Caco-2 (cell line): ENCODE measurements at regions not wholly inside any gene's neighbourhood (a gene's known extent, or its start where the extent isn't known, plus 50 kb on each side); places are given as distances from the start of the nearest gene placed in this dataset.

Source experiments
- BruUV-seq: library from RNA; stranded (reverse); fragments of 400-500 nt; replicated peaks from 2 replicates; lab custom pipeline; 2021; lab: Mats Ljungman, UMichigan
- CTCF ChIA-PET: fragments of 300-600 bp; sonication (Branson Sonifier 250); formaldehyde crosslinking; loops from one replicate; lab custom pipeline; 2022; ENCODE audit warnings: antibody characterized with exemption; lab: Charles Lee
- POLR2A ChIA-PET: fragments of 300-600 bp; sonication (Branson Sonifier 250); formaldehyde crosslinking; loops from one replicate; lab custom pipeline; 2022; ENCODE audit warnings: antibody characterized with exemption; lab: Charles Lee
- DNase-seq, 2 experiments: peaks; one replicate each; pipeline versions ENCODE4 v3.0.0 to v3.0.0-alpha.2; 2020 to 2022
- H3K27me3 ChIP-seq: replicated peaks from 2 replicates; pipeline ENCODE4 v1.6.0; 2011; ENCODE audit warnings: low read length; ENCODE audit not compliant: control insufficient read depth, insufficient read depth
- H3K36me3 ChIP-seq: 2 replicates; pipeline ENCODE4 v1.5.1; 2011; ENCODE audit warnings: low read length; ENCODE audit not compliant: control insufficient read depth, insufficient read depth
- H3K4me1 ChIP-seq: fragments of 250-450 bp; sonication (Bioruptor Pico); 2 replicates; pipeline ENCODE4 v1.5.1; 2020; ENCODE audit warnings: mild to moderate bottlenecking
- H3K4me3 ChIP-seq: 2 replicates; pipeline ENCODE4 v1.5.1; 2011; ENCODE audit warnings: low read depth, mild to moderate bottlenecking, control low read depth, low read length
- H3K9me3 ChIP-seq: fragments of 250-450 bp; sonication (Bioruptor Pico); 2 replicates; pipeline ENCODE4 v1.5.1; 2020; ENCODE audit warnings: mild to moderate bottlenecking, moderate library complexity
- H3K27ac Mint-ChIP-seq: one replicate; pipeline ENCODE4 v1.8.0; 2022; ENCODE audit warnings: mixed read lengths; ENCODE audit not compliant: unreplicated experiment
- H3K27me3 Mint-ChIP-seq: one replicate; pipeline ENCODE4 v1.8.0; 2022; ENCODE audit warnings: mixed read lengths; ENCODE audit not compliant: insufficient read depth, unreplicated experiment
- H3K36me3 Mint-ChIP-seq: one replicate; pipeline ENCODE4 v1.8.0; 2022; ENCODE audit warnings: mild to moderate bottlenecking, mixed read lengths; ENCODE audit not compliant: insufficient read depth, unreplicated experiment
- H3K4me1 Mint-ChIP-seq: one replicate; pipeline ENCODE4 v1.8.0; 2022; ENCODE audit warnings: low read depth, mixed read lengths; ENCODE audit not compliant: unreplicated experiment
- H3K4me3 Mint-ChIP-seq: one replicate; pipeline ENCODE4 v1.8.0; 2022; ENCODE audit warnings: mild to moderate bottlenecking, moderate library complexity, mixed read lengths; ENCODE audit not compliant: unreplicated experiment
- H3K9me3 Mint-ChIP-seq: one replicate; pipeline ENCODE4 v1.8.0; 2022; ENCODE audit warnings: mixed read lengths; ENCODE audit not compliant: unreplicated experiment
- CTCF ChIP-seq, 2 experiments: fragments of 200-600 bp in 1 of 2; IDR thresholded peaks; 1 replicate in 1 of 2; 2 replicates in 1 of 2; pipeline versions ENCODE4 v1.5.1 to v1.8.0; 2011 to 2022; ENCODE audit warnings: antibody characterized with exemption in 1 of 2, control low read depth in 1 of 2, inconsistent platforms in 1 of 2, low read depth in 1 of 2, low read length in 1 of 2, mild to moderate bottlenecking in 1 of 2, moderate library complexity in 1 of 2; ENCODE audit not compliant: insufficient read depth in 1 of 2, severe bottlenecking in 1 of 2, unreplicated experiment in 1 of 2
- intact Hi-C: fragments of 100-400 bp; cut with micrococcal nuclease; formaldehyde crosslinking; loops from one replicate; pipeline ENCODE4 v1.10.0; 2022; ENCODE audit not compliant: unreplicated experiment

- Mint-ChIP-seq H3K4me1 (peaks cover 2% of the 10 kb centered on the region), H3K4me3 (no peak overlapping the region), H3K9me3 (peaks cover 3% of the 10 kb centered on the region), H3K27ac (no peak overlapping the region), H3K27me3 (no peaks in the 10 kb centered on the region), H3K36me3 (no peaks in the 10 kb centered on the region)
- TF ChIP-seq CTCF (IDR thresholded peaks at IDR 0.05; ENCODE audit: insufficient read depth in 1 of 2, low read depth in 1 of 2, low read length in 1 of 2, severe bottlenecking in 1 of 2, unreplicated experiment in 1 of 2) = no peak
- DNase-seq = no peak
- Histone ChIP-seq H3K36me3 (no peaks in the 10 kb centered on the region), H3K4me1 (no peaks in the 10 kb centered on the region), H3K4me3 (no peak overlapping the region), H3K9me3 (no peaks in the 10 kb centered on the region), H3K27me3 (no peaks in the 10 kb centered on the region)
- intact Hi-C loops = no loop called here
- POLR2A ChIA-PET = no interaction called here
- BruUV-seq = no TSS peak
- CTCF ChIA-PET = no interaction called here
Measured at GRCh38 chr4:123701131-123701575, 304.6 kb downstream of the SPRY1 start.

- Mint-ChIP-seq H3K4me1 (peaks cover 8% of the 10 kb centered on the region), H3K27me3 (no peaks in the 10 kb centered on the region), H3K9me3 (no peaks in the 10 kb centered on the region), H3K27ac (no peak overlapping the region), H3K4me3 (no peak overlapping the region), H3K36me3 (no peaks in the 10 kb centered on the region)
- BruUV-seq = no TSS peak
- DNase-seq = no peak
- Histone ChIP-seq H3K4me3 (no peak overlapping the region), H3K4me1 (0 out of 2 replicates have a peak, but pooled peaks cover 5% of the 10 kb centered on the region), H3K36me3 (no peaks in the 10 kb centered on the region), H3K9me3 (no peaks in the 10 kb centered on the region), H3K27me3 (no peaks in the 10 kb centered on the region)
- intact Hi-C loops = no loop called here
- POLR2A ChIA-PET = no interaction called here
- no peak for TF ChIP-seq CTCF (IDR thresholded peaks at IDR 0.05; ENCODE audit: insufficient read depth in 1 of 2, low read depth in 1 of 2, low read length in 1 of 2, severe bottlenecking in 1 of 2, unreplicated experiment in 1 of 2)
- CTCF ChIA-PET = no interaction called here
Measured at GRCh38 chr4:123705419-123705818, 308.8 kb downstream of the SPRY1 start.

GRCh38 chr4:123706973-123707372 is 310.4 kb downstream of the SPRY1 start:
- ChIA-PET CTCF (no interaction called here), POLR2A (no interaction called here)
- no peak for DNase-seq
- H3K4me3 ChIP-seq = no peak overlapping the region
- H3K4me1 ChIP-seq = 0 out of 2 replicates have a peak, but pooled peaks cover 5% of the 10 kb centered on the region
- H3K36me3 ChIP-seq = no peaks in the 10 kb centered on the region
- H3K27me3 ChIP-seq = no peaks in the 10 kb centered on the region
- TF ChIP-seq CTCF (IDR thresholded peaks at IDR 0.05; ENCODE audit: insufficient read depth in 1 of 2, low read depth in 1 of 2, low read length in 1 of 2, severe bottlenecking in 1 of 2, unreplicated experiment in 1 of 2) = no peak
- H3K9me3 ChIP-seq = no peaks in the 10 kb centered on the region
- no TSS peak for BruUV-seq
- Mint-ChIP-seq H3K27me3 (no peaks in the 10 kb centered on the region), H3K36me3 (no peaks in the 10 kb centered on the region), H3K9me3 (peaks cover 2% of the 10 kb centered on the region), H3K4me1 (peaks cover 8% of the 10 kb centered on the region), H3K4me3 (no peak overlapping the region), H3K27ac (no peak overlapping the region)
- intact Hi-C loops = no loop called here
